Activated CD8-positive, alpha-beta T cell treated with anti-CD3 and anti-CD28 coated beads for 36 hours (primary cell): ENCODE measurements at regions not wholly inside any gene's neighbourhood (a gene's known extent, or its start where the extent isn't known, plus 50 kb on each side); places are given as distances from the start of the nearest gene placed in this dataset.

Experiments
- ATAC-seq: fragments of 200-7000 bp; cut with Tn5 transposase; one replicate; pipeline ENCODE4 v1.10.0; 2021; ENCODE audit warnings: mild to moderate bottlenecking, moderate library complexity
- CTCF ChIA-PET: fragments of 350-600 bp; sonication (Branson Sonifier 250); formaldehyde crosslinking; loops from one replicate; lab custom pipeline; 2021; ENCODE audit warnings: antibody characterized with exemption; lab: Charles Lee
- POLR2A ChIA-PET: fragments of 350-600 bp; sonication (Branson Sonifier 250); formaldehyde crosslinking; loops from one replicate; lab custom pipeline; 2021; ENCODE audit warnings: antibody characterized with exemption; lab: Charles Lee
- DNase-seq: peaks from one replicate; pipeline ENCODE4 v3.0.0-alpha.2; 2020
- H3K27ac Mint-ChIP-seq: one replicate; pipeline ENCODE4 v1.8.0; 2021; ENCODE audit warnings: mild to moderate bottlenecking, mixed read lengths
- H3K27me3 Mint-ChIP-seq: one replicate; pipeline ENCODE4 v1.8.0; 2021; ENCODE audit warnings: mixed read lengths
- H3K36me3 Mint-ChIP-seq: one replicate; pipeline ENCODE4 v1.8.0; 2021; ENCODE audit warnings: low read depth, mixed read lengths
- H3K4me1 Mint-ChIP-seq: one replicate; pipeline ENCODE4 v1.8.0; 2021; ENCODE audit warnings: low read depth, mixed read lengths
- H3K4me3 Mint-ChIP-seq: one replicate; pipeline ENCODE4 v1.8.0; 2021; ENCODE audit warnings: mild to moderate bottlenecking, moderate library complexity, mixed read lengths
- H3K9me3 Mint-ChIP-seq: one replicate; pipeline ENCODE4 v1.8.0; 2021; ENCODE audit warnings: mixed read lengths
- intact Hi-C: fragments of 100-400 bp; cut with micrococcal nuclease; formaldehyde crosslinking; loops from one replicate; pipeline ENCODE4 v1.10.0; 2022
- TF ChIP-seq, protein P1 (sequence below): fragments of 200-600 bp; IDR thresholded peaks from one replicate; pipeline ENCODE4 v1.8.0; 2022; ENCODE audit warnings: antibody characterized with exemption, mild to moderate bottlenecking

DNA sequence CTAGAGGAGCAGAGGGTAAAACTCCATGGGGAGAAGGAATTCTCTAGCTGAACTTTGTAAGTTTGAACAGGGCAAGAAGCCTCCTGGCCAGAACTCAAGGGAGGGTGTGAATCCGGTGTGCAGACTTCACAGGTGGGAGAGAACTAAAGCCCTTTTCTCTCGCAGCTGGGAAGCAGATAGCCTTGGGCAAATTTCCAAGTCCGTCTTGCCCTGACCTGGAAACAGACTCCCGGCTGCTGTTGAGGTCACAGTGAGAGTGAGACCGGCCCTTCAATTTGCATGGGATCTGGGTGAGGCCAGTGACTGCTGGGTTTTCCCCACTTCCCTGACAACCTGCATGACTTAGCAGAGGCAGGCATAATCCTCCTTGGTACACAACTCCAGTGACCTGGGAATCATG lies 94.5 kb upstream of the ZNF827 start:
- ATAC-seq (no peak), DNase-seq (no peak)
- Mint-ChIP-seq H3K27ac (no peak overlapping the region), H3K4me1 (peaks cover 7% of the 10 kb centered on the region), H3K9me3 (peaks cover 3% of the 10 kb centered on the region), H3K27me3 (peaks cover 2% of the 10 kb centered on the region), H3K4me3 (no peak overlapping the region), H3K36me3 (no peaks in the 10 kb centered on the region)
- intact Hi-C loops: no loop called here
- POLR2A ChIA-PET: no interaction called here
- TF ChIP-seq, protein P1, sequence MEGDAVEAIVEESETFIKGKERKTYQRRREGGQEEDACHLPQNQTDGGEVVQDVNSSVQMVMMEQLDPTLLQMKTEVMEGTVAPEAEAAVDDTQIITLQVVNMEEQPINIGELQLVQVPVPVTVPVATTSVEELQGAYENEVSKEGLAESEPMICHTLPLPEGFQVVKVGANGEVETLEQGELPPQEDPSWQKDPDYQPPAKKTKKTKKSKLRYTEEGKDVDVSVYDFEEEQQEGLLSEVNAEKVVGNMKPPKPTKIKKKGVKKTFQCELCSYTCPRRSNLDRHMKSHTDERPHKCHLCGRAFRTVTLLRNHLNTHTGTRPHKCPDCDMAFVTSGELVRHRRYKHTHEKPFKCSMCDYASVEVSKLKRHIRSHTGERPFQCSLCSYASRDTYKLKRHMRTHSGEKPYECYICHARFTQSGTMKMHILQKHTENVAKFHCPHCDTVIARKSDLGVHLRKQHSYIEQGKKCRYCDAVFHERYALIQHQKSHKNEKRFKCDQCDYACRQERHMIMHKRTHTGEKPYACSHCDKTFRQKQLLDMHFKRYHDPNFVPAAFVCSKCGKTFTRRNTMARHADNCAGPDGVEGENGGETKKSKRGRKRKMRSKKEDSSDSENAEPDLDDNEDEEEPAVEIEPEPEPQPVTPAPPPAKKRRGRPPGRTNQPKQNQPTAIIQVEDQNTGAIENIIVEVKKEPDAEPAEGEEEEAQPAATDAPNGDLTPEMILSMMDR: no peak
- CTCF ChIA-PET: no interaction called here

DNA sequence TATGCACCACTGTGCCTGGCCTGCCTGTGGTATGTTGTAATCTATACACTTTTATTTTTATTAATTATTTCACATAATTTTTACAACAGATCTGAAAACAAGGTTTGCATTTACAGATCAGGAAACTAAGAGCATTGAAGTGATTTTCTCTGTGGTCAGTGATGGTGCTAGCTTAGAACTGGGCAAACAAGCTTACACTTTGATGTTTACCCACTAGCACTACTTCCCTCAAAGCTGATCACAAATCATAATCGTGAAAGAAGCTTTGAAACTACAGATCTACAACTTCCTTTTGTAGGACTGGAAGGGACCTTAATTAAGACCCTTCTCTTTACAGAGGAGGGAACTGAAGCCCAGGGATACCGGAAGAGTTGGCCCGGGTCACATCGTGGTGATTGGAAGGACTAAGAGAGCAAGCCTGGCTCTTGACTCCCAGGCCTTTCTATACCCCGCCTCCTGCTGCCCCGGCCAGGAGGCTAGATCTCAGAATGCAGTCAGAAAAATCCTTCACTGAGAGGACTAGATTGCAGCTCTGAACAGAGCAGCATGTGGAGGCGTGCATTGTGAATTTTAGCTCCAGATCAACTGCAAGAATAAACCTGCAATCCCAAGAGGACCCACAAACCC lies 93.7 kb upstream of the ZNF827 start:
- intact Hi-C loops: no loop called here
- H3K27me3 Mint-ChIP-seq: peaks cover 2% of the 10 kb centered on the region
- peaks cover 7% of the 10 kb centered on the region for H3K4me1 Mint-ChIP-seq
- no peaks in the 10 kb centered on the region for H3K36me3 Mint-ChIP-seq
- H3K27ac Mint-ChIP-seq: no peak overlapping the region
- no peak overlapping the region for H3K4me3 Mint-ChIP-seq
- ChIA-PET CTCF (no interaction called here), POLR2A (no interaction called here)
- TF ChIP-seq, protein P1: no peak
- ATAC-seq (no peak), DNase-seq (no peak)
- peaks cover 3% of the 10 kb centered on the region for H3K9me3 Mint-ChIP-seq

DNA sequence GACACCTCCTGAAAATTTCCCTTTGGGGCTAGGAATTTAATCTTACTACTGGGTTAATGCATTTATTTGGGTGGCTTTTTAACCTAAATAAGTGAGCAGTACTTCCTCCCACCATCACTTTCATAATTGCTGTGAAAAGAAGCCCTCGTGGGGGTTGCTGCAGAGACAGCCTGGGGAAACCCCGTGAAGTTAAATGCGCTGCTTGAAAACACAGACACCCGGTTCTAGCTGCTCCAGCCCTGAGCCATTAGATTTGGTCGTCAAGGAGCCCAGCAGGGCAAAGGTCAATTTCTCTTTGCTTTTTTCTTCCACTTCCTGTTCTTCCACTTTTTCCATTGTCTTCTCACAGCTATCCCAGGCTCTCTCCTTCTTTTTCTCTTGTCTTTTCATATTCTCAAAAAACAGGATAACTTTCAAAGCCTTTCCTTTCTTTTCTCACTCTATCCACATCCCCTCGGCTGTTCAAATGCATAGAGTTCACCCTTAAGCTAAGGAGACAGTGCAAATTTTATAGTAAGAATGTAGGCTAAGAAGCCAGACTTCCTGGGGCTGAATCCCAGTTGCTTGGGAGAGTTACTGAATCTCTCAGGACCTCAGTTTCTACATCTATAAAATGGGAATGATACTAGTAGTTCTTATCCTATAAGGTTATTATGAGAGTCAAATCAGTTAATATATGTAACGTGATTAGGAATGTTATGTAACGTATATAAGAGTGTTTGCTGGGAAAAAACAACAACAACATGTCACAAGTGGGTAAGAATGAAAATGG lies 91.5 kb upstream of the ZNF827 start:
- Mint-ChIP-seq H3K27ac (no peak overlapping the region), H3K27me3 (peaks cover 11% of the 10 kb centered on the region)
- intact Hi-C loops: no loop called here

DNA sequence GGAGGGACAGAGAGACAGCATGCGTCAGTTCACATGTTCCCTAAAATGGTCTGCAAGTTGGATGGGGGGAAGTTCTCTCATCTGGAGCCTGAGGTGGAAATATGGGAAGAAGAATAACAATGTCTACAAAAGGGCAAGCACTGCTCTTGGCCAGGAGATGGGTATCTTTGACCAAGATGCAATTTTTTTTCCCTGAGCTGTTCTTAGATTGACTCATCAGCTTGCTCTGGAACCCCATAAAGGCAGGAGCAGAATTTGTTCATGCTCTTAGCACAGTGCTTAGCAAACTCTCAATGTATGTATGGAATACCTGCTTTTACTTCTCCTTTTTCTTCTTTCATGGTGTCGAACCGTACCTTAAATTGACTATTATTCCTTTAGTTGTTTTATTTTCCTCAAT lies 90.5 kb upstream of the ZNF827 start:
- no peaks in the 10 kb centered on the region for H3K9me3 Mint-ChIP-seq
- no peak overlapping the region for H3K27ac Mint-ChIP-seq
- ATAC-seq (no peak), DNase-seq (no peak)
- H3K4me1 Mint-ChIP-seq: peaks cover 7% of the 10 kb centered on the region
- POLR2A ChIA-PET: no interaction called here
- intact Hi-C loops: no loop called here
- H3K4me3 Mint-ChIP-seq: no peak overlapping the region
- CTCF ChIA-PET: no interaction called here
- H3K27me3 Mint-ChIP-seq: peaks cover 11% of the 10 kb centered on the region
- TF ChIP-seq, protein P1: no peak
- no peaks in the 10 kb centered on the region for H3K36me3 Mint-ChIP-seq

More for the DNA sequence above, 91.5 kb upstream of the ZNF827 start:
- ATAC-seq: no peak
- ChIA-PET CTCF (no interaction called here), POLR2A (no interaction called here)
- Mint-ChIP-seq H3K4me3 (no peak overlapping the region), H3K4me1 (peaks cover 7% of the 10 kb centered on the region), H3K36me3 (no peaks in the 10 kb centered on the region), H3K9me3 (no peaks in the 10 kb centered on the region)
- DNase-seq: peak; percentile 26
- TF ChIP-seq, protein P1: no peak

DNA sequence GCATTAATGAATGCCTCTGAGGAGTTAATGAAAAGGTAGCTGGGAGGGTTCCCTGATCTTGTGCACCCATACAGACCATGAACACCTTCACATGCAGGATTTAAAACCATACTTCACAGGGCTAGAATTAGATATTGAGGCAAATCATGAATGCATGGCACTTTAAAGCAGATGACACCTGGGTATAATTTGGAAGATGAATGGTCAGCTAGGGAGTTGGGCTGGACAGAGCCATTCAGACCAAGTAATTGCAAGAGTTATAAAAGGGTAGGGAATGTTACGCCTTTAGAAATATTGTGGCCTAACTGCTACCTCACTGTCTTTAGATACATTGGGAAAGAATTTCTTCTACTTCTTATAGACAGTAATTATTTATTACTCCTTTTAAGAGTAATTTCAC lies 89.1 kb upstream of the ZNF827 start:
- ChIA-PET CTCF (no interaction called here), POLR2A (no interaction called here)
- no peaks in the 10 kb centered on the region for H3K36me3 Mint-ChIP-seq
- H3K4me1 Mint-ChIP-seq: peaks cover 7% of the 10 kb centered on the region
- H3K4me3 Mint-ChIP-seq: no peak overlapping the region
- H3K27ac Mint-ChIP-seq: no peak overlapping the region
- no peak for ATAC-seq
- H3K27me3 Mint-ChIP-seq: peaks cover 11% of the 10 kb centered on the region
- TF ChIP-seq, protein P1: no peak
- intact Hi-C loops: no loop called here
- DNase-seq: no peak
- no peaks in the 10 kb centered on the region for H3K9me3 Mint-ChIP-seq
